Heart left ventricle (tissue), 16 donors: ENCODE measurements at regions not wholly inside any gene's neighbourhood (a gene's known extent, or its start where the extent isn't known, plus 50 kb on each side); places are given as distances from the start of the nearest gene placed in this dataset.
"Not testable (repeated sequence)": the region's sequence is repeated elsewhere in the genome, so short reads cannot be mapped to it uniquely, and the experiment has no call there.

Experiments used
- ATAC-seq, 4 donors: fragments of 200-7000 bp; cut with Tn5 transposase; one replicate each; pipeline ENCODE4 v1.9.1; 2020 to 2022; ENCODE audit warnings: moderate library complexity in 4 of 4, mild to moderate bottlenecking in 3 of 4, moderate number of reproducible peaks in 1 of 4
- DNase-seq, 5 donors: peaks; one replicate each; pipeline ENCODE4 v3.0.0-alpha.2; 2020
- H3K27ac ChIP-seq, 12 donors: fragments of 200-600 bp; sonication (generic) in 4 of 12; one replicate each; pipeline versions ENCODE4 v1.5.0 to v1.8.0; 2016 to 2022; ENCODE audit warnings: mild to moderate bottlenecking in 2 of 12
- H3K27me3 ChIP-seq, 9 donors: fragments of 200-600 bp; sonication (generic) in 2 of 9; one replicate each; pipeline versions ENCODE4 v1.5.1 to v1.8.0; 2016 to 2022; ENCODE audit warnings: mild to moderate bottlenecking in 3 of 9
- H3K36me3 ChIP-seq, 9 donors: fragments of 200-600 bp; sonication (generic) in 2 of 9; one replicate each; pipeline versions ENCODE4 v1.5.0 to v1.8.0; 2018 to 2022; ENCODE audit warnings: mild to moderate bottlenecking in 2 of 9
- H3K4me1 ChIP-seq, 12 donors: fragments of 200-600 bp; sonication (generic) in 4 of 12; one replicate each; pipeline versions ENCODE4 v1.5.0 to v1.8.0; 2016 to 2022; ENCODE audit warnings: mild to moderate bottlenecking in 3 of 12
- H3K4me3 ChIP-seq, 12 donors: fragments of 200-600 bp; sonication (generic) in 4 of 12; one replicate each; pipeline versions ENCODE4 v1.5.0 to v1.8.0; 2017 to 2022; ENCODE audit warnings: mild to moderate bottlenecking in 9 of 12, moderate library complexity in 4 of 12
- H3K9me3 ChIP-seq, 12 donors: fragments of 200-600 bp; sonication (generic) in 4 of 12; one replicate each; pipeline versions ENCODE4 v1.5.0 to v1.8.0; 2016 to 2022; ENCODE audit warnings: mild to moderate bottlenecking in 1 of 12
- CTCF ChIP-seq, 12 donors: fragments of 200-600 bp; sonication (generic) in 4 of 12; IDR thresholded peaks; one replicate each; pipeline versions ENCODE4 v1.5.0 to v1.8.0; 2018 to 2022; ENCODE audit warnings: antibody characterized with exemption in 12 of 12, mild to moderate bottlenecking in 5 of 12
- POLR2A ChIP-seq, 2 donors: fragments of 450-650 bp; IDR thresholded peaks; one replicate each; pipeline ENCODE4 v1.6.1; 2017; ENCODE audit warnings: antibody characterized with exemption in 2 of 2, mild to moderate bottlenecking in 2 of 2, moderate library complexity in 2 of 2
- WGBS, 4 donors: extraction: QIAGEN DNeasy Blood & Tissue Kit in 2 of 4; methylation state at CpG; one replicate each; pipeline versions ENCODE4 v1.1.5 to v1.1.7; 2013 to 2018; 5-methylcytosine and 5-hydroxymethylcytosine counted together
- intact Hi-C, 10 donors: fragments of 100-400 bp; cut with DNase I; formaldehyde crosslinking; loops; one replicate each; pipeline versions ENCODE4 v1.11.1 to v1.14.2; 2022
- donor health status: ischemic (EF 13 %, LVEDD 7.1; RV severe dilation, severe dysfunction).
- donor health status: healthy with polysubstance abuse.
- donor health status: DM: no; HTN: yes; CAD: no.
- donor health status: DM: no; HTN: no; CAD: no.
- donor health status: ischemic (EF 25% LVEDD 6.9; RV normal size, moderate dysfunction).
- donor health status: ischemic (EF 25% LVEDD 5.7; RV mildly dilated, moderate dysfunction).
- donor health status: healthy.
- donor health status: DM: yes; HTN: yes; CAD: no.
- donor health status: ischemic (EF 35%, LVEDD 5.7; RV mildly dilated, moderate dysfunction).
- donor health status: nonischemic (EF 11% LVEDD 7.7; RV severe dilation, severe dysfunction).
- donor health status: DM: yes; HTN: yes; CAD: no.
- donor health status: PGD.
- donor health status: ischemic (EF 29% LVEDD 5.4; RV normal size, mild dysfunction).
- donor health status: nonischemic (EF 23%, LVEDD 6.1; RV moderate dilation, normal function).

DNA sequence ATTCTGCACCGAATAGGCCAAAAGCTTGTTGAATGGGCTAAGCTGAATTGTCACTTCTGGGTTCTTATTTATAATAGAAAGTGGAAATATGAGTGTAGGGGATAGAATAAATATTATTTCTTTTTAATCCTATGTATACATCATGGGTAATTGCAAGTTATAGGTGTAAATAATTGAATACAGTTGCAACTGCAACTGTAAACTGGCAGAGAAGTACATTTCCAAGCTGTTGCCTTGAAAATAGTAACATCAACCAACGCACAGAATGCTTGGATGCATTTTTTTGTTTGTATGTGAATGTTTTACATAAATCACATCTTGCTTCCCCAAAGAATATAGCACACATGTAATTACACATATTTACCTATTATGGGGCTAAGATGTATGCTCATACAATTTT is 234.1 kb downstream of the NNT start:
- Histone ChIP-seq H3K4me3 (no peak overlapping the region), H3K27me3 (no peaks in the 10 kb centered on the region), H3K9me3 (no peaks in the 10 kb centered on the region), H3K27ac (no peak overlapping the region), H3K36me3 (no peaks in the 10 kb centered on the region), H3K4me1 (no peaks in the 10 kb centered on the region)
- intact Hi-C loops = no loop called here
- TF ChIP-seq POLR2A (IDR thresholded peaks at IDR 0.05) (no peak), CTCF (IDR thresholded peaks at IDR 0.05) (no peak)
- DNase-seq (no peak), ATAC-seq (no peak)
- 57 to 84% (median 71%) methylated on average over 2 of the region's 2 CpGs for WGBS, 4 donors

DNA sequence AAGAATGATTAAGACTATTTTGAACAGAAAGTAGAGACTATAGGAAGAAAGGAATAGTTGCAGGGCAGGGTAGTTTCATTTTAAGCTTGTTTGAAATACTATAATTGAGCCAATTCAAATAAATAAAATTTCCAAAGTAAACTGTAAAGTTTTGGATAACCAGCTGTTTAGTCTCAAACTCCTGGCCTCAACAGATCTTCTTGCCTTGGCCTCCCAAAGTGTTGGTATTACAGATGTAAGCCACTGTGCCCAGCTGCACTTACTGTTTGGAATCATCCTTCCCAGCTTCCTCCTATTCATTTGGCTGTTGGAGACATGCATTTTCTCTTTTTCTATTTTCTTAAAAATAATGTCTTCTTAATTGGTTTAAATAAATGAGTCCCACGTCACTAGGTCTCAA is 231.0 kb downstream of the NNT start:
- WGBS, 4 donors = 61 to 75% (median 70%) methylated on average over 1 of the region's 1 CpG
- TF ChIP-seq POLR2A (IDR thresholded peaks at IDR 0.05) (no peak), CTCF (IDR thresholded peaks at IDR 0.05) (no peak)
- Histone ChIP-seq H3K9me3 (peaks cover 0 to 13% (median 0%) of the 10 kb centered on the region in 12 donors), H3K27ac (no peak overlapping the region), H3K36me3 (no peaks in the 10 kb centered on the region), H3K27me3 (no peaks in the 10 kb centered on the region), H3K4me1 (no peaks in the 10 kb centered on the region), H3K4me3 (no peak overlapping the region)
- peak in 1 of 4 donors; percentile 41 for ATAC-seq
- no peak for DNase-seq
- intact Hi-C loops = no loop called here

DNA sequence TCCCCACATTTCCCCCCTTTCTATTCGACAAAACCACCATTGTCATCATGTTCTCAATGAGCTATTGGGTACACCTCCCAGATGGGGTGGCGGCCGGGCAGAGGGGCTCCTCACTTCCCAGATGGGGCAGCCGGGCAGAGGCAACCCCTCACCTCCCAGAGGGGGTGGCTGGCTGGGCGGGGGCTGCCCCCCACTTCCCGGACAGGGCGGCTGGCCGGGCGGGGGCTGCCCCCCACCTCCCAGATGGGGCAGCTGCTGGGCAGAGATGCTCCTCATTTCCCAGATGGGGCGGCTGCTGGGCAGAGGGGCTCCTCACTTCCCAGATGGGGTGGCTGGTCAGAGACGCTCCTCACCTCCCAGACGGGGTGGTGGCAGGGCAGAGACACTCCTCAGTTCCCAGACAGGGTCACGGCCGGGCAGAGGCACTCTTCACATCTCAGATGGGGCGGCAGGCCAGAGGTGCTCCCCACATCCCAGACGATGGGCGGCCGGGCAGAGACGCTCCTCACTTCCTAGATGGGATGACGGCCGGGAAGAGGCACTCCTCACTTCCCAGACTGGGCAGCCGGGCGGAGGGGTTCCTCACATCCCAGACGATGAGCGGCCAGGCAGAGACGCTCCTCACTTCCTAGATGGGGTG is 221.5 kb downstream of the NNT start:
- H3K27me3 ChIP-seq, H3K27ac ChIP-seq, DNase-seq, H3K4me3 ChIP-seq, H3K4me1 ChIP-seq, H3K36me3 ChIP-seq, ATAC-seq: not testable (repeated sequence)
- 88 to 96% (median 95%) methylated on average over 13 to 26 of the region's 26 CpGs for WGBS, 4 donors
- intact Hi-C loops = loop anchor here in 1 of 10 donors (10.0 kb wide), 1 partner anchor 160 kb away; no protein-coding TSS in a partner anchor
- peaks cover 0 to 25% (median 0%) of the 10 kb centered on the region in 12 donors for H3K9me3 ChIP-seq

DNA sequence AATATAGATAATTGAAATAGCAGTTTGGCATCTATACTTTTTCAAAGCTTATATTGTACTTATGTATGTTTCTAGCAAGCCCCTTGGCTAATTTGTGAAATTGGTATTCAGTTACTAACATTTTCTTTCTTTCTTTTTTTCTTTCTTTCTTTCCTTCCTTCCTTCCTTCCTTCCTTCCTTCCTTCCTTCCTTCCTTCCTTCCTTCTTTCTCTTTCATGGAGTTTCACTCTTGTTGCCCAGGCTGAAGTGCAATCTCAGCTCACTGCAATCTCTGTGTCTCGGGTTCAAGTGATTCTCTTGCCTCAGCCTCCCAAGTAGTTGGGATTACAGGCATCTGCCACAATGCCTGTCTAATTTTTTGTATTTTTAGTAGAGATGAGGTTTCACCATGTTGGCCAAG is 215.4 kb downstream of the NNT start:
- H3K27ac ChIP-seq, H3K36me3 ChIP-seq, H3K27me3 ChIP-seq, intact Hi-C loops, H3K4me1 ChIP-seq, DNase-seq, ATAC-seq, H3K4me3 ChIP-seq: not testable (repeated sequence)
- H3K9me3 ChIP-seq = peaks cover 0 to 49% (median 17%) of the 10 kb centered on the region in 12 donors
- 81 to 96% (median 85%) methylated on average over 1 of the region's 1 CpG for WGBS, 4 donors

DNA sequence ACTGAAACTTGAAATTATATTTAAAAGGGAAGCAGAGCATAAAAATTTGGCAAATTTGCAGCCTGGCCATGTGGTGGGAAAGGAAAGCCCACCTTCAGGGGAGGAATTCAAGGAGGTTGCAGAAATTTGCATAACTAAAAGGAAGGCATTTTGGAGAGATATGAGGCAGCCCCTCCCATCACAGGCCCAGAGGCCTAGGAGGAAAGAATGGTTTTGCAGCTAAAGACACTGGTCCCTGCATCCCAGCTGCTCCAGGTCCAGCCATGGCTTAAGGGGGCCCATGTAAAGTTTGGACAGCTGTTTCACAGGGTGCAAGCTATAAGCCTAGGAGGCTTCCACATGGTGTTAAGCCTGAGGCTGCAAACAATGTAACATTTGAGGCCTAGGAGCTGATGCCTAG is 212.5 kb downstream of the NNT start:
- no peaks in the 10 kb centered on the region for H3K36me3 ChIP-seq
- no peak overlapping the region for H3K27ac ChIP-seq
- intact Hi-C loops = no loop called here
- no peak for DNase-seq
- H3K4me3 ChIP-seq = no peak overlapping the region
- H3K27me3 ChIP-seq = no peaks in the 10 kb centered on the region
- H3K9me3 ChIP-seq = peaks cover 0 to 52% (median 17%) of the 10 kb centered on the region in 12 donors
- H3K4me1 ChIP-seq = no peaks in the 10 kb centered on the region
- no peak for ATAC-seq
- TF ChIP-seq CTCF (IDR thresholded peaks at IDR 0.05) (no peak), POLR2A (IDR thresholded peaks at IDR 0.05) (no peak)
